HG03025 (cell line): ENCODE measurements at regions not wholly inside any gene's neighbourhood (a gene's known extent, or its start where the extent isn't known, plus 50 kb on each side); places are given as distances from the start of the nearest gene placed in this dataset.

Experiments
- ATAC-seq: cut with Tn5 transposase; IDR thresholded peaks from one replicate; pipeline ENCODE4 v1.9.1; 2021; ENCODE audit warnings: mild to moderate bottlenecking, moderate library complexity; ENCODE audit not compliant: unreplicated experiment, low FRiP score

DNA sequence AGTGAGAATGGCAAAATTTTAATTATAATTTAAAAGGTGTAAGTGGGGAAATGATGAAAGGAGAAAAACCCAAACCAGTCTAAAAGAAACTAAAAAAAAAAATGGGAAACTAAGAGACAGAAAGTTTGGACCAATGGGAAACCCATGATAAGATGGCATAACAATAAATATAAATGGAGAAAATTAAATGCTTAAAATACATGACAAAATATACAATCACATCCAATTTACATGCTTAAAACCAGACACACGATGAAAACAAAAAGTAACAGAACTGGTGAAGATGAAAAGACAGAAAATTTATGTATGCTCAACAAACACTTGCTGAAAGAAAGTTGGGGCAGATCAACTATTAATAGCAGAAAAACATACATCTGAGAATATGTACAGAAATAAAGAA, 1471.1 kb downstream of the TBC1D22A start:
- no peak for ATAC-seq

DNA sequence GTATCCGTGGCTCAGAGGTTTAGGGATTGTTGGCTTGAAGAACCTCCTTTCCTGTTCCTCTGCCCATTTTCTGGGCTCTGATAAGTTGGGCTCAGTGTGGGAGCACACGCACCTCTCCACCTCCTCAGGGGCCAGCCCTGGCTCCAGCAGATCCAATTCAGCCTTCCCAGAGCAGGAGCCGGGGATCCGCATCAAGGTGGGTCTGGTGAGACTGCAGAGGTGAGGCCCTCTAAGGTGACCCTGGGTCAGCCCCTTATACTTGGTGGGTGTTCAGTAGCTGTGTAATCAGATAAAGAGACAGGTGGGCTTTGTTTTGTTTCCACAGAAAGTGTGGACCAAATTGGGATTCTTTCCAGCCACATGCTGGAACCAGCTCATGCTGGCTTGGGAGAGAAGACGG, 1466.0 kb downstream of the TBC1D22A start:
- no peak for ATAC-seq

GRCh38 chr22:48227341-48228018, 1465.0 kb downstream of the TBC1D22A start:
- ATAC-seq, result no peak

DNA sequence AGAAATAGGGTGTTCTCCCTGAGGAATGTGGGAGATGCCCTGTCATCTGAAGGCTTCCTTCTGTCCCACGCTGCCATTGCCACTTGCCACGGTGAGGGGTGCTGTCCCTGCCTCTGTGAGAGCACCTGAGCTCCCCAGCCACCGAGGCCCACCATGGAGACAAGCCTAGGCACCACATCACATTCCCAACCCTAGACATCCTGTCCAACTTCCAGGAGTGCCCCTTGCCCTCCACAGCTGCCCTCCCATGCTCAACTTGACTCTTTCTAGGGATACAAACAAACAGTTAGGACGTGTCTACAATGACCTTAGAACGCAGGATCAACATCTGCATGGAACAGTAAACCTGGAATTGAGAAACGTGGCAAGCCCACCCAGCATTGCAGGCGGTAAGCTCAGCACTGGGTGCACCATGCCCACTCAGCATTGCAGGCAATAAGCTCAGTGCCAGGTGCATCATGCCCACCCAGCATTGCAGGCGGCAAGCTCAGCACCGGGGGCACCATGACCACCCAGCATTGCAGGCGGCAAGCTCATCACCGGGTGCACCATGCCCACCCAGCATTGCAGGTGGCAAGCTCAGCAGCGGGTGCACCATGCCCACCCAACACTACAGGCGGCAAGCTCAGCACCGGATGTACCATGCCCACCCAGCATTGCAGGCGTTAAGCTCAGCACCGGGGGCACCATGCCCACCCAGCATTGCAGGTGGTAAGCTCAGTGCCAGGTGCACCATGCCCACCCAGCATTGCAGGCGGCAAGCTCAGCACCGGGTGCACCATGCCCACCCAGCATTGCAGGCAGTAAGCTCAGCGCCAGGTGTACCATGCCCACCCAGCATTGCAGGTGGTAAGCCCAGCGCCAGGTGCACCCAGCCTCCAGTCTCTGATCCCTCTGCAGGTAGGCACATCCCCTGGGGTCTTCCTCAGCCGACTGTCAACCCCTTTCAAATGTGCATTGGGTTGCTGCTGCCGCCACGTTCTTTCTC, 1463.9 kb downstream of the TBC1D22A start:
- no peak for ATAC-seq

DNA sequence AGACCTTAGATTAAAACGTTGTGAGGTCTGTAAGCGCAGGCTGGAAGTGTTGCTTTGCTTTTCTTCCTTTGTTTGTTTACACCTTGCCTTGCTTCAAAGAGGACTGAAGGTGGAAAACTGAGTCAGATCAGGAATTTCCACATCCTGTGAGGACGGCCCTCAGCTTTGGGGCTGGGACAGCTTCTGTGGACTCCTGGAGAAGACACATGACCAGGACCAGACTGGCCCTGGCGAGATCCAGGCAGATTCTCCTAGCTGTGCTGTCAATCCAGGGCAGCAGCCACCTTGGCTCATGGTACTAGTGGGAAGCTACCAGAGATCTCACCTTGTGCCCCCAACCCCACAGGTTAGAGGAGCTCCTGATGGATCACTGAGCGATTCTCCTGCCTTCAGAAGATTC, 1461.9 kb downstream of the TBC1D22A start:
- ATAC-seq, result no peak

DNA sequence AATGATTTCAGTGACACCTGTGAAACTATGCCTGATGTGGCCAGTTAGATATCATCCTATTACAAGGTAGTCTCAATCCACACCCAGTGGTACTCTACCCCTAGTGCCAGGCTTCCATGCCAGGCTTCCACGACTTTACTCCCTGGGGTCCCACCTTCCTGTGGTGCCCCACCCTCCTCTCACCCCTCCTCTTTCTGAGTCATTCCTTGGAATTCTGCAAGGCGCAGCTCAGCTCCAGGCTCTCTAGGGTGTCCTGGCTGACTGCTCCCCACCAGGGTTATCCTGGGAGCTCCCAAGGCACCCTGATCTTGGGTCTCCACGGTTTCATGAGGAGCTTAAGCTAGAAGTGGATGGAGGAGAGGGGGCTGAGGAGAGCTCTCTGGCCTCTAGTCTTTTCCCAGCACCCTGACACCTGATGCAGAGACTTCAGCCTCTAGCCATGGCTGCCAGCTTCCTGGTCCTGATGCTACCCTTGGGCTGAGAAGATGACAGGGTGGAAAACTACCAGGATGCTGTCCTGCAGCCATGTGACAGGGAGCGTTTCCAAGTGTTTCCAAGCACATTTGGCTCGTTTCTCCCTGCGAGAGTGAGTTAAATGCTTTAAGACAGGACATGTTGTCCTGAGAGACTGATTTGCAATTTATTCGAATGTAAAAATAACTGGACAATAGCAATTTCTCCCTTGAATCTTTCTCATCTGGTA, 1461.2 kb downstream of the TBC1D22A start:
- no peak for ATAC-seq

- ATAC-seq, result no peak
These were observed 1460.5 kb downstream of the TBC1D22A start for GRCh38 chr22:48222742-48223487.

DNA sequence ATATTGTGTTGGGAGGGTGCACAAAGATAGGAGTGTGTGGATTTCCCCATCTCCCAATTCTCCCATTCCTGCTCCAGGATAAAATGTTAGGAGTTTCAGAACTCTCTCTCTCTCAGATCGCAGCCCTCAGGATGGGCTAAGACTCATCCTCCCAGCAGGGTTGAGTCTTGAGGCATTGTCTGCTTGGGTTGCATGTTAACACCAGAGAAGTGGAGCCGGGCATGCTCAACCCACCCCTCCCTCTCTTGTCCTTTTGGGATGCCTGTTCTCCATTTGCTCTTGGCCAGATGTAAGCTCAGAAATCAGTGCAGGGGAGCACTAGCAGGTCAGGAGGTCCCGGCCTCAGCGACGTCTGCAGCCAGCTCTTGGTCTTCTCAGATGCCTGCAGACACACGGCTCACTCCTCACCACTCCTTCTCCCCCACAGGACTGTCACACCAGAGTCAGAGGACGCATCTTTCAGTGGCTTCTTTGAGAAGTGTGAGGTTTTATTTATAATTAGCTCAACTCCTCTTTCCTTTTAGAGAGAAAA, 1456.5 kb downstream of the TBC1D22A start:
- no peak for ATAC-seq

GRCh38 chr22:48217596-48217995, 1455.1 kb downstream of the TBC1D22A start:
- ATAC-seq, result no peak

- ATAC-seq, result no peak
These were observed 1450.3 kb downstream of the TBC1D22A start for GRCh38 chr22:48212727-48213126.

GRCh38 chr22:48210812-48211211, 1448.4 kb downstream of the TBC1D22A start:
- no peak for ATAC-seq

GRCh38 chr22:48210198-48210580, 1447.7 kb downstream of the TBC1D22A start:
- ATAC-seq, result no peak

GRCh38 chr22:48209473-48210197, 1447.2 kb downstream of the TBC1D22A start:
- no peak for ATAC-seq

DNA sequence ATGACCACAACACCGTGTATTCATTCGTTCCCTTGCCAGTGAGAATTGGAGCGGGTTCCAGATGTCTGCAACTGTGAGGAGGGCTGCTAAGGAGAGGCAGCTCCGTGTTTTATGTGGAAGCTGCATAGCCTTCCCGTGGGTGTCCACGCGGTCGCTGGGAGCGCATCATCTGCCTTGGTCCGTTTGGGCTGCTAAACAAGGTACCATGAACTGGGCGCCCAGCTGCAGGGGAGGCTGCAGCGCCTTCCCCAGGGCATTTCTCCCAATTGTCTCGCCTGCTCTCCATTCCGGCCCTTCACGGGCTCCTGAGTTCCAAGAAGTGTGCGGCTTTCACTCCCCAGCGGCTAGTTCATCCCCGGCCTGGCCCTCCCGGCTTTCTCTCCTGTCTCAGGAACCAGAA, 1446.4 kb downstream of the TBC1D22A start:
- no peak for ATAC-seq

- no peak for ATAC-seq
These were observed 1445.6 kb downstream of the TBC1D22A start for GRCh38 chr22:48207919-48208535.

DNA sequence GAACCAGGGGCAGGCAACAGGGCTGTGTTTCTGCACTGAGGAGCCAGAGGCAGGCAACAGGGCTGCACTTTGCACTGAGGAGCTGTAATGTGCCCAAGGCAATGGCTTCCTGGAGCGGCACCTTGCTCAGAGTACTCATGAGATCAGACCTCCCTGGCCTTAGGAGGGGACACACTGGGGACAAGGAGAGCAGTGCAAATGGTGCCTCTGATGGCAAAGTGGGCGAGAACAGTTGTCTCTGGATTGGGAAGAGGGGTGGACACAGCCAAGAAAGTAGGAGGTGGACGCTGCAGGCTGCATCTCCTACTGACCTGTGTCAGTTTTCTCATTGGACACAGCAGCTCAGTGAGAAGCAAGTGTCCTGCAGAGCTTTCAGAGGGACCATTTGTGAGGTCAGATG, 1443.3 kb downstream of the TBC1D22A start:
- ATAC-seq, result no peak

DNA sequence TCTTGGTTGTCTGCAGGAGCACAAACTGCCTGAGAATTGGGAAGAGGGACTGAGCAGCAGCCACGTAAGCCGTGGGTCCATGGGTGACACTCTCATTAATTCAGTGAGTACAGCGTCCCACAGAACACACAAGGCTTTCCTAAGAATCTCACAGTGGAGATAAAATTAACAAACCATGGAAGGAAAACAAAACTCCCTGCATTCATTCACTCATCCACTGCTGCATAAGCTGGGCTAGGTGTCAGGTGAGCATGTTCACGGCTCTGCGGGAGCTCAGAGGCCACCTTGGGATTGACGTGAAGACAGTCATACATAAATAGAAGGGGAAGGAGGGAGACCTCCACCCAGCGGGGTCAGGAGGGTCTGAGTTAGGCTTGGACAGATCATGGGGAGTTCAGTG, 1442.7 kb downstream of the TBC1D22A start:
- no peak for ATAC-seq

DNA sequence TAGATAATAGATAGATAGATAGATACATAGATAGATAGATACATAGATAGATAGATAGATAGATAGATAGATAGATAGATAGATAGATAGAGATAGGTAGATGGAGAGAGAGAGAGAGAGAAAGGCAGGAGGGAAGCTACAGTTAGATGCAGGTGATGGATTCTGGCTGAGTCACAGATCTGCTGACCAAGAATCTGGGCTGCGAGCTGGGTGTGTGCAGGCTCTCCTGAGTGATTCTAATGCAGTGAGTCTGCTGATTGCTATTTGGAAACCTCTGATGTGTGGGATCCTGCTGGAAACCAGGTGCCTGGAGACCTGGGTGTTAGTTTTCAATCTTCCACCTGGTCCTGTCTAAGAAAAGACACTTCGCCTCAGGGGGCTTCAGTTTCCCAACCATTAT, 1441.8 kb downstream of the TBC1D22A start:
- no peak for ATAC-seq

- no peak for ATAC-seq
These were observed 1437.2 kb downstream of the TBC1D22A start for GRCh38 chr22:48199667-48200066.
